Hematopoietic multipotent progenitor cell treated with erythropoietin and hydrocortisone succinate and interleukin-3 and kit ligand, for 6 days (in vitro differentiated cells): ENCODE measurements at regions not wholly inside any gene's neighbourhood (a gene's known extent, or its start where the extent isn't known, plus 50 kb on each side); places are given as distances from the start of the nearest gene placed in this dataset.

Experiments used
- DNase-seq: peaks from one replicate; pipeline ENCODE4 v3.0.0-alpha.2; 2015

GRCh38 chr5:107254902-107255234 lies 415.9 kb downstream of the EFNA5 start:
- DNase-seq: no peak

GRCh38 chr5:107254214-107254901 lies 416.4 kb downstream of the EFNA5 start:
- no peak for DNase-seq

DNA sequence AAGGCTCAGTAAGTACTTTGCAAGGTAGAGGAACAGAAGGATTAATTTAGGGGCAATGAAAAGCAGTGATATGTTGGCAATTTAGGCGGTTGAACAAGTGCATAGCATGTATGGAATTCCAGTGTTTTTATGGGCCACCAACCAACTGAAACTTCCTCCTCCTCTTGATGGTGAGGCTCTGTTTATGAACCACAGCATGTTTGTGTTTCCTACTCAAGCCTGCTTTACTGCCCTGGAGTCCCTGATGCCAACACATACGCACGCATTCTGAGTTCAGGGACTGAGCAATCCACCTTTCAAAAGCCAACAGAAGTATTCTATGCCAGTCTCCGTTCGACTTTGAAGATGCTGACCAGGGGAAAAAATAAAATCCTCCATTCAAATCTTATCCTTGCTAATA lies 417.5 kb downstream of the EFNA5 start:
- no peak for DNase-seq

GRCh38 chr5:107251151-107251550 lies 419.6 kb downstream of the EFNA5 start:
- no peak for DNase-seq

DNA sequence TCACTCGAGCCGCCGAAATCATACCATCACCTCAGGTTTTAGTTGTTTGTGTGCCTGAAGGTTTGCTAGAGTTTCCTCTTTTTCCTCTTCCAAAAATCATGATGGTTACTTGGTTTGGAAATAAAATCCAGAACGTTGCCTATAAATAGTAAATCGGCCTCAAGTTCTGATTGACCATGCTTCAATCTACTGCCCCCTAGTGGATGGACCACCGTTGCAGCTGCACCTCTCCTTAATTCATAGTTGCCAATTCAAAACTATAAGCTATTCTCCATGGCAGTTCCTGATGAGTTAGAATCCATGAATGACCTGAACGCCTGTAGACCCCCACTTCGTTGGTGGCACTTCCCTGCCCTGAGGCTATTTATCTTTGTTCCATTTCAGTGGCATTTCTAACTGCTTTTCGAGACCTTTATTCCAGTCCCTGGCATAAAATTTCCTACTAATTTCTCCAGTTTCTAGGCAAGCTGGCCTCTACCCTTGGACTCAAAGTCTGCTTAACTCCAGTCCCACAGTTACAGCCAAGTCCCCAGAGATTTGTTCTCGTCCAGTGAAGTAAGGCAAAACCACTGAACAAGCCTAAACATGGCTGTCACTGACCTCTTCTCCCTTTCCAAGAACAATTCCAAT lies 422.6 kb downstream of the EFNA5 start:
- peak; percentile 70 for DNase-seq

DNA sequence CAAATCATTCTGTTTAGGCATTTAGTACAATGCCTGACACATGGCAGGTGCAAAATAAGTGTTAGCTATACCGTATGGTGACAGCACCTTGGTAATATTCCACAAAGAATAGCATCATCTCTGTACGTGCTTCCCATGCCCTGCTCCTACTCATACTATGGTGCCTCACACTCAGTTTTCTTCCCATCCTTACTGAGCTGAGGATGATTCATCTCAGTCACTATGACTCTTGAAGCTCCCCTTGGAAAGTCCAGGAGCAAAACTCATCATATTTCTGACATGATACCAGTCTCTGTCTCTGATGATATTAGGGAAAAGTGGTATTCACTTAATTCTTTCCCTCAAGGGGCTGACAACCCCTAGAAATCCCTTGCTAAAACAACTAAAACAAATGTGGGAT lies 423.3 kb downstream of the EFNA5 start:
- no peak for DNase-seq

GRCh38 chr5:107243220-107243579 lies 427.5 kb downstream of the EFNA5 start:
- no peak for DNase-seq

GRCh38 chr5:107242411-107243219 lies 428.1 kb downstream of the EFNA5 start:
- DNase-seq: no peak

DNA sequence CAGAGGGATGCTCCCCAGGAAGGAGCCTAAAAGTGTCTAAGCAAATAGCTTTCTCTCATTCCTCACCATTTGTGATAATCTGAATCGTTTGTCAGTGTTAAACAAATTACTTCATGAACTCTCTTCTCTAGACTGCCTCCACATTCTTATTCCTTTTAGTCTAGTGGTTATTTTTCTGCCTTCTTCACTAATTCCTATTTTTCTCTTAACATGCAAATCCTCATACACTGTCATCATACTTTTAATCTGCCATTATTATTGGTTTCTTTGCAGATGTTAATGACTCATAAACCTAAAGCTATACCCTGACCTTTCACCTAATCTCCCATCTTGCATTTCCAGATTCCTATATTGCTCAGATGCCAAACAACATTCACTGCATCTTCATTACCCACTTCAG lies 428.9 kb downstream of the EFNA5 start:
- DNase-seq: no peak

- DNase-seq: no peak
These were observed 435.6 kb downstream of the EFNA5 start for GRCh38 chr5:107235167-107235566.

DNA sequence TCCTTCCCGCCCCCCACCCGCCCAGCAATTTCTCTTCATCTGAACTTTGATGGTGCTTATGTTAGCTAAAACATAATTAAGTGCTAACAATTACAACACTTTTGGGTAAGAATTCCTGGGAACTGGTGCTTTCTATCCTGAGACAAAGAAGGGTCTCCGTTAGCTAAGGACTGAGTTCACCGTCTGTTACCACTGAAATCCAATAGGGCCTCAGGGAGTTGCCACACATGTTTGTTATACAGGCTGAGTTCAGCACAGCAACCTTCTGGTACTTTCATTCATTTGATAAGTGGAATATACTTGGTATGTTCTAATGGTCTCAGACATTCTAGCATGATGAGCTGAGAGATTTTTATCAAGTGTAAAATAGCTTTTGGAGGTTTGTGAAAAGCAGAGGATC lies 437.9 kb downstream of the EFNA5 start:
- no peak for DNase-seq

- DNase-seq: no peak
These were observed 438.4 kb downstream of the EFNA5 start for GRCh38 chr5:107232293-107232692.

GRCh38 chr5:107231191-107231590 lies 439.5 kb downstream of the EFNA5 start:
- DNase-seq: no peak

DNA sequence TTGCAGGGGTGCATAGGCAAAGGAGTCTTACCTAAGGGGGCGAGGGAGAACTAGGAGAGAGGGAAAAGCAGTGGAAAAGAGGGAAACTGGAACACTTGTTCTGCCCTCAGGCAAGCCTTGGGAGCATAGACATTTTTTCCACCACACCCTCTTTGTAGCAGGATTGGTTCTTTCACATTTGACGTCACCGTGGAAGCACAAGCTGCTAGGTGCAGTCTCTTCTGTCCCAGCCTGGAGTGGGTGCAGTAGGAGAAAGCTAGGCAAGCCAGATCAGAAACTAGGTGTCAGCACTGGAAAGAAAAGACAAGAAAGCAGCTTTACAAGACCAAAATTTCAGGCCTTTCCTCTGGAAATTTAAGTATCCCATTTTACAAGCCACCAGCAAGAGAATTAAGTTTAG lies 440.4 kb downstream of the EFNA5 start:
- no peak for DNase-seq

- no peak for DNase-seq
These were observed 442.5 kb downstream of the EFNA5 start for GRCh38 chr5:107228226-107228625.

DNA sequence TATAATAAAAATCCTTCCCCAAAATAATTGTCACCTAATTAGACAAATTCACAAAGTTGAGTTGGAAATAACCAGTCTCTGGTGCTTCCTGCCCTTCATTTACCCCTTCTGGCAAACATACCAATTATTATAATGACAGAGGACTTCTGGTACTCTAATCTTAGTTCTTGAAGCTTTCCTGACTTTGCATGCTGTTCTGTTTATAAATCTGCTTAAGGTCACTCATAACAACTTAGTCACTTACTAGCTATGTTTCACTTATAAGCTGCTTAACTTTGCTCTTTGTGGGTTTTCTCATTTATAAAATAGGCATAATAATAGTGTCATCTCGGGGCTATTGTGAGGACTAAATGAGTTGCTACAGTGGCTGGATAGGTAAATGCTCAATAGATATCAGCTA lies 446.5 kb downstream of the EFNA5 start:
- DNase-seq: no peak

DNA sequence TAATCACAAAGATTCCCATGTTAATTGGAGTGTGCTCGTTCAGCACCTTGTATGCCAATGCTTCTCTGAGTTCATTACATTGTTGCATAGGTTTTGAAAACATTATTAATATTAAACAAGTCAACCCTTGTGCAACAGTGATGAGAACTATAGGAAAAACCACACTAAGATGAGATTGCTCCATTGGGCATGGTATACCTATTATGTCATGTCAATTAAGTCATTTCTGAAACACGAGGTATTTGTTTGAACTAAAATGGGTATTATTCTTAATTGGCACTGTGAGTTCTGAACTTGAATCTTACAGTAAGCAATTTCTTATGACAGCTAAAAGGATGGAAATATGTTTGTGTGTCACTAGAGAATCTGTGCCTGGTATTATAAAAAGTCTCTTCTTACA lies 447.7 kb downstream of the EFNA5 start:
- no peak for DNase-seq

DNA sequence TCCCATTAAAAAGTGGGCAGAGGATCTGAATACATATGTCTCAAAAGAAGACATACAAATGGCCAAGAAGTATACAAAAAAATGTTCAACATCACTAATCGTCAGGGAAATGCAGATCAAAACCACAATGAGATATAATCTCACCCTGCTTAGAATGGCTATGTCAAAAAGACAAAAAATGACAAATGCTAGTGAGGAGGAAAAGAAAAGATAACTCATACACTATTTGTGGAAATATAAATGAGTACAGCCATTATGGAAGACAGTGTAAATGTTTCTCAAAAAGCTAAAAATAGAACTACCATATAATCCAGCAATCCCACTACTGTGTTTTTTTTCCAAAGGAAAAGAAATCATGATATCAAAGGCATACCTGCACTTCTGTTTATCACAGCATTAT lies 450.7 kb downstream of the EFNA5 start:
- DNase-seq: no peak

DNA sequence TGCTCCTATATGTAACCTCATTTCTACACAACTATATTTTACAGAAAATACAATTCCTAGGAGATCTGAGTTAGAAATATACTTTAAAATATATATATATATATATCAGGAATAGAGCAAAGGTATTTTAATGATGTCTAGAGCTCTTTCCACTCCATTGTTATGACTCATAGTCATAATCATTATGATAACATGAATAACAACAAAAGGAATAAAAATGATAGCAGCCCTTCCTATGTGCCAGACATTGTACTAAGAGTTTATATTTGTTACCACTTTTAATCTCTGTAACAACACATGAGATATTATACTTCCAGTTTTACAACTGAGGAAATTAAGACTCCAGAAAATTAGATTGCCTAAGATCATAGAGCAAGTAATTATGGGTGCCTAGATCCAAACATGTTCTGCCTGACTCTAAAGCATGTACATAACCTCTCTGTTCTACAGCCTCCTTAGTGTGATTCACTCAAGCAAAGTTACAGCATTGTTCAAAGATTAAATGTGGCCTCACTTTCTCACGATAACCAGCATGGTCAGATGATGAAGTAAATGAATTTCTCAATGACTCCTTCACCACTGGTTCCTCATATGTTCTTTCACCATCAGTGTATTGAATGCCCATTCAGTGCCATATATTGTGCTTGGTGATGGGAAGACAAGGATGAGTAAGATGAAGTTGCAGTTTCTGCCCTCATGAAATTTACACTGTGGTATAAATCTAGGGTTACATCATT lies 452.1 kb downstream of the EFNA5 start:
- no peak for DNase-seq

GRCh38 chr5:107217721-107218130 lies 453.0 kb downstream of the EFNA5 start:
- no peak for DNase-seq

- no peak for DNase-seq
These were observed 454.1 kb downstream of the EFNA5 start for GRCh38 chr5:107216587-107216986.

DNA sequence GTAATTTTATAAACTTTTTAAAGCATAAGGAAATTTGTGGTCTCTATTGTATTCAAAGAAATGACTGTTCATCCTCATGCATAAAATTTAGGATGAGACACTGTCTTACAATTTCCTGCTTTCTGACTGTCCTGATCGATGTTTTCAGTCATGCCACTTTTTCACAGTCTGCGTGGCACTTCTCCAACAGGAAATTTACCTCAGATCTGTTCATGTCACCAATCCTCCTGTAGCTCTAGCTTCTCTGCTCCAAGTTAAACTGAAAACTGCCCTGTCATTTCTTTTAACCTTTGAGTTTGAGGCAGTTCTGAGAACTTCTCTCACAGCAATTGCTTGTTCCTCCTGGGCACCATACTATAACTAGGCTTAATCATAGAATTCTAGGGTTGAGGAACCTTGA lies 455.1 kb downstream of the EFNA5 start:
- DNase-seq: no peak

DNA sequence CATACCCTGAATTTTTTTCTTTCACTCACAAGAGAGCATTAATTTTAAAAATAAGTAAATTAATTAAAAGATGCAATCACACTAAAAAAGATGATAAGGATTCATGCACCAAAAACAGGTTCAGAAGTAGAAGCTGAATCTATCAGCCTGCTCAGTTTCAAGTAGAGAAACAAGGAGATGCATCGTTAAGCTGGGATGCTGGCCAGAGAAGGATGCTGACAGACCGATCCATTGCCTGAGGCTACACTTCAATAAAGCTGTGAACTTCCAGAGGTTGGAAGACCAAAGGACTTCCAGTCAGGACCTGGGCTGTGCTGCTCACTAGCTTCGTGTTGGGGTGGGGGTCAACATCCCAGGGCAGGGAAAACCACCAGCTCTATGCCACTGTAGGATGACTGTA lies 457.7 kb downstream of the EFNA5 start:
- no peak for DNase-seq

GRCh38 chr5:107211630-107212029 lies 459.1 kb downstream of the EFNA5 start:
- DNase-seq: no peak
